HG03097 (cell line): ENCODE measurements at regions not wholly inside any gene's neighbourhood (a gene's known extent, or its start where the extent isn't known, plus 50 kb on each side); places are given as distances from the start of the nearest gene placed in this dataset.

Source experiments
- ATAC-seq: cut with Tn5 transposase; IDR thresholded peaks from one replicate; pipeline ENCODE4 v1.9.1; 2021; ENCODE audit not compliant: unreplicated experiment, low FRiP score

GRCh38 chr4:120526033-120526432, 396.5 kb downstream of the PRDM5 start:
- no peak for ATAC-seq

DNA sequence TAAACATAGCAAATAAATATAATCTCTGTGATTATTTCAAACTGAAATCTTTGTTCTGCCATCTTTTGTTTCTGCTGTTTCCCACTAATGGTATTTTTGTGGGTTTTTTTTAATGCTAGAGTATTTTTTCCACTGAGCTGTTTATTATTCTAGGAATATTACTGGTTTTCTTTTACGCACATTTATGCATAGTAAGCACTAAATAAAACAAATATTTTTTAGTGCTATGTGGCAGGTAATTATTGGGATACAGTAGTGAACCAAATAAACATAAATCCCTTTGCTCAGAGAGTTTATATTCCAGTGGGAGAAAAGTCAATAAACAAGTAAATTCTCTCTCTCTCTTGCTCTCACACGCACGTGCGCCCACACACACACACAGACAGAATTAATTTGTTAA, 397.4 kb downstream of the PRDM5 start:
- ATAC-seq, result no peak

DNA sequence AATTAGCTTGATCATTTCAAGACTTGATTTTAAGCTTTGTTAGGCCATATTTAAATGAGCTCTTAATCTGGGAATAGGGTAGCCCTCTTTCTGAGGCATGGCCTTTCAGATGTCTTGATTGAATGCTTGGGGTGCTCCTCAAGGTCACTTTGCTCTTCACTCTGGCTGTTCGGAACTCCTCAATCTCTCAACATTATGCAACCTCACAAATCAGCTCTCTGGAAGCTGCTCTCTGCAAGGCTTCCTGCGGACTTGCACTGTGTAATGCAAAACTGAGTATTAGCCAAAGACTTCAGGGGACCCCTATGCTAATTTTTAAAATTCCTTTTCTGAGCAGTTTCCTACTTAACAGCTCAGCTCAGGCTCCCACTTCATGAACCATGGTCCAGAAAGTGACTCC, 398.3 kb downstream of the PRDM5 start:
- no peak for ATAC-seq

DNA sequence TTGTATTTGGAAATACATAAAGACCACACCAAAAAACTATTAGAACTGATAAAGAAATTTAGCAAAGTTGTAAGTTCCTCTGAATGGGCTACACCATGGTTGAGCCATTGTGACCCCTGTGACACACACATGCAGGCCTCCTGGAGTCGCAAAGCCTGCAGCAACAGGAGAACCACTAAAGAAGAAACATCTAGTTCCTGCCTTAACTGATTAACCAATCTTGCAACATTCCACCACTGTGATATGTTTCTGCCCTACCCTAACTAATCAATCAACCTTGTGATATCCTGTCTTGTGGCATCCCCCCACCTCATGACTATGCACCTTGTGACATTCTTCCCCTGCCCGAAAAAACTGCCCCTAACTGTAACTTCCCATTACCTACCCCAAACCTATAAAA, 401.8 kb downstream of the PRDM5 start:
- ATAC-seq, result no peak

- no peak for ATAC-seq
Measured at GRCh38 chr4:120517966-120518365, 404.6 kb downstream of the PRDM5 start.

DNA sequence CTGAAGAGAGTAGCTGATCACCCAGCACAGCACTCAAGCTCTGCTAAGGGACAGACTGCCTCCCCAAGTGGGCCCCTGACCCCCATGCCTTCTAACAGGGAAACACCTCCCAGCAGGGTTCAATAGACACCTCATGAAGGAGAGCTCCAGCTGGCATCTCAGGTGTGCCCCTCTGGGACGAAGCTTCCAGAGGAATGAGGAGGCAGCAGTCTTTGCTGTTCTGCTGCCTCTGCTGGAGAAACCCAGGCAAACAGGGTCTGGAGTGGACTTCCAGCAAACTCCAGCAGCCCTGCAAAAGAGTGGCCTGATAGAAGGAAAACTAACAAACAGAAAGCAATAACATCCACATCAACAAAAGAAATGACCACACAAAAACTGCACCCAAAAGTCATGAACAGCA, 412.8 kb downstream of the PRDM5 start:
- no peak for ATAC-seq

DNA sequence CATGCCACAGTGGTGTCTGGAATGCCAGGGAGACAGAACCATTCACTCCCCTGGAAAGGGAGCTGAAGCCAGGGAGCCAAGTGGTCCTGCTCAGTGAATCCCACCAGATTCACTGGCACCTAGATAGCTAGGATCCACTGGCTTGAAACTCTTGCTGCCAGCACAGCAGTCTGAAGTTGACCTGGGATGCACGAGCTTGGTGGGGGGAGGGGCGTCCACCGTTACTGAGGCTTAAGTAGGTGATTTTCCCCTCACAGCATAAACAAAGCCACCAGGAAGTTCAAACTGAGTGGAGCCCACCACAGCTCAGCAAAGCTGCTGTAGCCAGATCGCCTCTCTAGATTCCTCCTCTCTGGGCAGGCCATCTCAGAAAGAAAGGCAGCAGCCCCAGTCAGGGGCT, 413.3 kb downstream of the PRDM5 start:
- no peak for ATAC-seq

DNA sequence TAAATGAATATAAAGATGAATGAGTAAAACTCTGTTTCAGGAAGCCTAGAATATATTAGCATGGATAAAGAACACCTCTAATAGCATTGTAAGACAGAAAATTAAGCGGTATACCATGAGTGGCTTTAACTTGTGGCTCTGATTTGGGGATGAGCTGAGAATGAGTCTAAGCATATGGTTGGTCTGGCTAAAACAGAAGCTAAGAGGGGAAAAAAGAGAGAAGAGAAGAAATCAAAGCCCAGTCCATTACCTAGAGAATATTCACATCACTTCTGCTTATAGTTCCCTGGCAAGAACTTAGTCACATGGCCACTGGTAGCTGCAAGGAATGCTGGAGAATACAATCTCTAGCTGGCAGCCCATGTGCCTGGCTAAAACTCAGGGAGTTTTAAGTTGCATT, 414.5 kb downstream of the PRDM5 start:
- ATAC-seq, result no peak

DNA sequence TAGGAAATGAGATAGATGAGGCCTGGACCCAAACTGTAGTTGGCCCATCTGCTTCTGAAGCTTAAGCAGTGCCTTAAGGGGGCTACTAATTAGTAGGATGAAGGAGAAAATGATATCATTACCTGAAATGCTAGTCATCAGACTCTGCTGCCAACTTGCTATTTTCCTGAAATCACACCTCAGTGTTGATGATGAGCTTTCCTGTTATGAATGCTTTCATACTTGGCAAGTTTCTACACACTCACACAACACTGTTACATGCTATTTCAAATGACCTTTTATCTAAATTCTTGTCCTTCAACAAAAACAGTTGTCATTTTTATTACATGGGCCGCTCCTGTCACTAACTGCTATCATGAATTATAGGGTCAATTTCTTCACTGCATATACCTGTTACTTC, 416.0 kb downstream of the PRDM5 start:
- ATAC-seq, result no peak

DNA sequence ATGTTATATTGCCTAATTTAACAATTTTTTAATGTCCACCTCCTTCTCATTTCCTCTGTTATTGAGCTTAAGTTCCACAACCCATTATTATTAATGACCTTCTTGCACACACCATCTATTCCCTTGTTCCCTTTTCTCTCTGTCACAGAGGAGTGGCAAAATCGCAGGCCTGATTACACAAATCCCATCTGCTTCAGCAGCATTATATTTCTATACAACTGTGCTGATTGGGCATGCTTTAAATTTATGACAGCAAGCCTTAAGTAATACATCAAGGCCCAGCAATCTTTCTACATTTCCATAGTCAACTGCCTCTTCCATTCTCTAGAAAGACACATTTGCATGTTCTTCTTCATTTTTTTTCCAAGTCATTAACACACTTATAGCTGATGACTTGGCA, 423.8 kb downstream of the PRDM5 start:
- ATAC-seq, result no peak

- no peak for ATAC-seq
Measured at GRCh38 chr4:120491481-120491880, 424.8 kb upstream of the MAD2L1 start.

GRCh38 chr4:120481756-120482155, 415.1 kb upstream of the MAD2L1 start:
- no peak for ATAC-seq

DNA sequence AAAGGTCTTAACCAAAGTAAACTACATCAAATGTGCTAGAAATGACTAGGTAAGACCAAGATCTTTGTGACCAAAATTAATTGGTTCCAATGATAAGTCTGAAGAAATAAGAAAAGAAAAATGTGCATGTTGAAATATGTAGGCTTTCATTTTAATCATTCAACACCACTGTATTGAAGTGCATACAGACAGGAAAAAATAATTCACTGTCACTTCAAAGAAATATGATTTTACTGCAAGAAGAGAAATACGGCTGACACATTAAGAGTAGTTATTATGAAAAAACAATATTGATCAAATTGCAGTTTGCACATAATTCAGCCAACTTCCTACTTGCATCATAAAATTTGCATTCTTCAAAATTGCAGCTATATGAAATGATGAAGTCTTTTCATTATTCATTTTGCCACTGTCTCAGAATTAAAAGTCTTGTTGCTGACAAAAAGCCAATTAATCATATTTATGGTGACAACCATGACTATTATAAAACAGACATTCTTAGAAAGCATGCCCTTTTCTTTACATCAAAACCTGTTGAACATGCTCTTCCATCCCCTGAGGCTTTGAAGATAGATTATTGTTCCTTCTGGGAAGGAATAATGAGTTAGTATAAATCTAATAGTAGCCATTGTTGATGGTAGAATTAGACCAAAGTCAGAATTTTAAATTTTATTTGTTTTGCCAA, 405.9 kb upstream of the MAD2L1 start:
- ATAC-seq, result no peak

DNA sequence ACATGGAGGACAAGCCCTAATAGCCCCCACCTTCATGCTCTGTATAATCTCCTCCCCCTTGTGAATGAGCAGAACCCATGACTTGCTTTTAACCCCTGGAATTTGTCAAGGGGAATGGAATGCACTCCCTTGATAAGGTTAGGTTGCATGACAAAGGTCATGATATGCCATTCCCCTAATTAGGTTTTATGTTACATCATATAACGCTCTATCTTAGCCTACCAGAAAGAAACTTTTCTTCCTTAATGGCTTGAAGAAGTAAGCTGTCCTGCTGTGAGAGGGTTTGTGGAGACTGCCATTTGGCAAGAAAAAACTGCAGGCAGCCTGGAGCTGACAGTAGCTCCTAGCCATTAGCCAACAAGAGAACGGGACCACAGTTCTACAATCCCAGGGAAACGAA, 399.8 kb upstream of the MAD2L1 start:
- no peak for ATAC-seq

- no peak for ATAC-seq
Measured at GRCh38 chr4:120454788-120455187, 388.1 kb upstream of the MAD2L1 start.

DNA sequence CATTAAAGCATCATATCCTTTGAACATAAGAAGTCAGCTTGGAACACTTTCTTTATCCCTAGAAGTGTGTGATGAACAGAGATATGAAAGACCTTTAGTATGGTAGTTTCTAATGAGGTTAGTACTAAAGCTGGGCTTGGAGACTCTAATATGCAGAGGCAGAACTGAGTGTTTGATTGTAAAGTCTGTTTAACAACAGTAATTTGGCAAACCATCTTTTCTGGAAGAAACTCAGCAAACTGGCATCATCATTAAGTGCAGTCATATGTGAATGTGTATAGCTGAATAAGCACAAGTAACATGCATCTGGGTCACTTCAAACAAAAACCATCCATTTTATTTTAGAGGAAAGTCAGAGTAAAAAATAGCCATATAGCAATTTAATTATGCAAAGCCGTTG, 385.9 kb upstream of the MAD2L1 start:
- no peak for ATAC-seq

GRCh38 chr4:120452001-120452400, 385.4 kb upstream of the MAD2L1 start:
- no peak for ATAC-seq

DNA sequence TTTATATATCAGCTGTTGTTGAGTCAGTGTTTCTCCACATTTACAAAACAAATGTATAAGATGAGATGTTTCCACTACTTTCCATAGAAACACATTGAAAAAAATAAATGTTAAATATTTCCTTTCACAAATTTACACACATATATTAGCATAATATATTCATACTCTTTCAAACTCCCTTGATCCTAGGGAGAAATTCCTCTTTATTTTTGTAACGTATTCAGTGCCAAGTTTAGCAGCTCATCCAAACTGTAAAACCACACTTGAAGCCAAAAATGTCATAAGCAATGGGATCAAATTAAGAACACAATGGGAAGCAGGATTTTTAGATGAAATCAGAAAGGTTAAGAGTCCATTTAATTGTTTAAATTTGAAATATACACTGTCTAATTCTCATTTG, 381.1 kb upstream of the MAD2L1 start:
- ATAC-seq, result no peak

DNA sequence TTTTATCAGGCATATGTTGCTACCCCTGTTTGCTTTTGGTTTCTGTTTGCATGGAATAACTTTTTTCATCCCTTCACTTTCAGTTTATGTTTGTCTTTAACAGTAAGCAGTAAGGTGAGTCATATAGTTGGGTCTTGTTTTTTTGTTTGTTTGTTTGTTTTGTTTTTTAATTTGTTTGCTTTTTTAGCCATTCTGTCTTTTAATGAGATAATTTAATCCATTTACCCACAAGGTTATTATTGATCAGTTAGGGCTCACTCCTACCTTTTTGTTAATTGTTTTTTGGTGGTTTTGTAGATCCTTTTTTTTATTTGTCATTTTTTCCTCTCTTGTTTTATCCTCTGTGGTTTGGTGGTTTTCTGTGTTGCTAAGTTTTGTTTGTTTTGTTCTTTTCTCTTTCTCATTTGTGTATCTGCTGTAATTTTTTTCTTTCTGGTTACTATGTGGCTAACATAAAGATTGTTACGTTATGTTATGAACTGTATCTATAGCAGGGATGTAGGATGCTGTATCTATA, 379.5 kb upstream of the MAD2L1 start:
- ATAC-seq, result peak; percentile 89

GRCh38 chr4:120445186-120445585, 378.5 kb upstream of the MAD2L1 start:
- no peak for ATAC-seq

GRCh38 chr4:120443116-120443515, 376.5 kb upstream of the MAD2L1 start:
- no peak for ATAC-seq

GRCh38 chr4:120440730-120441129, 374.1 kb upstream of the MAD2L1 start:
- no peak for ATAC-seq

- no peak for ATAC-seq
Measured at GRCh38 chr4:120435179-120435578, 368.5 kb upstream of the MAD2L1 start.
